ENCODE measurements at regions not wholly inside any gene's neighbourhood (a gene's known extent, or its start where the extent isn't known, plus 50 kb on each side); places are given as distances from the start of the nearest gene placed in this dataset.

GRCh38 chr4:126592088-126592487 is 1040.7 kb upstream of the INTU start:
- intact Hi-C loops (cut with DNase I) = no loop called here
- H3K9me3 ChIP-seq (ENCODE audit: control insufficient read depth, low read length) = no peaks in the 10 kb centered on the region
- no peaks in the 10 kb centered on the region for H3K36me3 ChIP-seq (ENCODE audit: control insufficient read depth in 1 of 2, insufficient read depth in 2 of 2, low read length in 1 of 2)
- no peak for ATAC-seq (ENCODE audit: low FRiP score)
- 56 to 60% methylated on average over 3 of the region's 3 CpGs for WGBS, 2 donors
- H3K4me1 ChIP-seq (ENCODE audit: control insufficient read depth in 1 of 2, insufficient read depth in 2 of 2, low read length in 2 of 2) = no peaks in the 10 kb centered on the region
- no peaks in the 10 kb centered on the region for H3K27me3 ChIP-seq (ENCODE audit: control insufficient read depth in 1 of 2, insufficient read depth in 2 of 2, low read length in 1 of 2)
- no peak overlapping the region for H3K27ac ChIP-seq (ENCODE audit: low read depth in 1 of 2, low read length in 2 of 2)
- no peak overlapping the region for H3K4me3 ChIP-seq (ENCODE audit: low read length in 2 of 2)
- no peak for DNase-seq

- intact Hi-C loops (cut with DNase I) = no loop called here
- H3K4me1 ChIP-seq (ENCODE audit: control insufficient read depth in 1 of 2, insufficient read depth in 2 of 2, low read length in 2 of 2) = no peaks in the 10 kb centered on the region
- no peaks in the 10 kb centered on the region for H3K9me3 ChIP-seq (ENCODE audit: control insufficient read depth, low read length)
- 85 to 89% methylated on average over 2 of the region's 2 CpGs for WGBS, 2 donors
- no peak for DNase-seq
- no peak for ATAC-seq (ENCODE audit: low FRiP score)
- H3K4me3 ChIP-seq (ENCODE audit: low read length in 2 of 2) = no peak overlapping the region
- no peaks in the 10 kb centered on the region for H3K36me3 ChIP-seq (ENCODE audit: control insufficient read depth in 1 of 2, insufficient read depth in 2 of 2, low read length in 1 of 2)
- no peaks in the 10 kb centered on the region for H3K27me3 ChIP-seq (ENCODE audit: control insufficient read depth in 1 of 2, insufficient read depth in 2 of 2, low read length in 1 of 2)
- no peak overlapping the region for H3K27ac ChIP-seq (ENCODE audit: low read depth in 1 of 2, low read length in 2 of 2)
Measured at GRCh38 chr4:126593626-126594025, 1039.1 kb upstream of the INTU start.

- Histone ChIP-seq H3K27me3 (ENCODE audit: control insufficient read depth in 1 of 2, insufficient read depth in 2 of 2, low read length in 1 of 2) (no peaks in the 10 kb centered on the region), H3K9me3 (ENCODE audit: control insufficient read depth, low read length) (no peaks in the 10 kb centered on the region), H3K36me3 (ENCODE audit: control insufficient read depth in 1 of 2, insufficient read depth in 2 of 2, low read length in 1 of 2) (no peaks in the 10 kb centered on the region), H3K27ac (ENCODE audit: low read depth in 1 of 2, low read length in 2 of 2) (no peak overlapping the region), H3K4me1 (ENCODE audit: control insufficient read depth in 1 of 2, insufficient read depth in 2 of 2, low read length in 2 of 2) (no peaks in the 10 kb centered on the region), H3K4me3 (ENCODE audit: low read length in 2 of 2) (no peak overlapping the region)
- DNase-seq (no peak), ATAC-seq (ENCODE audit: low FRiP score) (no peak)
- 29 to 39% methylated on average over 2 of the region's 2 CpGs for WGBS, 2 donors
- intact Hi-C loops (cut with DNase I) = no loop called here
Measured at GRCh38 chr4:126595643-126596042, 1037.1 kb upstream of the INTU start.

- H3K27me3 ChIP-seq (ENCODE audit: control insufficient read depth in 1 of 2, insufficient read depth in 2 of 2, low read length in 1 of 2) = no peaks in the 10 kb centered on the region
- no peaks in the 10 kb centered on the region for H3K9me3 ChIP-seq (ENCODE audit: control insufficient read depth, low read length)
- H3K36me3 ChIP-seq (ENCODE audit: control insufficient read depth in 1 of 2, insufficient read depth in 2 of 2, low read length in 1 of 2) = no peaks in the 10 kb centered on the region
- no peak overlapping the region for H3K4me3 ChIP-seq (ENCODE audit: low read length in 2 of 2)
- intact Hi-C loops (cut with DNase I) = loop anchor here (5.0 to 10.0 kb wide), 2 partner anchors 1285 to 1287 kb away; partner anchors contain the start of gene FAT4 (in 2 of the 2)
- ATAC-seq (ENCODE audit: low FRiP score) (no peak), DNase-seq (no peak)
- H3K27ac ChIP-seq (ENCODE audit: low read depth in 1 of 2, low read length in 2 of 2) = no peak overlapping the region
- WGBS, 2 donors = 78 to 86% methylated on average over 4 of the region's 4 CpGs
- no peaks in the 10 kb centered on the region for H3K4me1 ChIP-seq (ENCODE audit: control insufficient read depth in 1 of 2, insufficient read depth in 2 of 2, low read length in 2 of 2)
Measured at GRCh38 chr4:126599746-126600145, 1033.0 kb upstream of the INTU start.

GRCh38 chr4:126603210-126603609 is 1029.5 kb upstream of the INTU start:
- no peak for ATAC-seq (ENCODE audit: low FRiP score)
- 95 to 97% methylated on average over 1 of the region's 1 CpG for WGBS, 2 donors
- intact Hi-C loops (cut with DNase I) = loop anchor here (5.0 to 10.0 kb wide), 2 partner anchors 1288 to 1291 kb away; partner anchors contain the start of gene FAT4 (in 2 of the 2)

GRCh38 chr4:126603825-126604224 is 1028.9 kb upstream of the INTU start:
- Histone ChIP-seq H3K4me1 (ENCODE audit: control insufficient read depth in 1 of 2, insufficient read depth in 2 of 2, low read length in 2 of 2) (no peaks in the 10 kb centered on the region), H3K27ac (ENCODE audit: low read depth in 1 of 2, low read length in 2 of 2) (no peak overlapping the region), H3K9me3 (ENCODE audit: control insufficient read depth, low read length) (no peaks in the 10 kb centered on the region), H3K36me3 (ENCODE audit: control insufficient read depth in 1 of 2, insufficient read depth in 2 of 2, low read length in 1 of 2) (no peaks in the 10 kb centered on the region), H3K27me3 (ENCODE audit: control insufficient read depth in 1 of 2, insufficient read depth in 2 of 2, low read length in 1 of 2) (no peaks in the 10 kb centered on the region), H3K4me3 (ENCODE audit: low read length in 2 of 2) (no peak overlapping the region)
- 71 to 82% methylated on average over 2 of the region's 2 CpGs for WGBS, 2 donors
- DNase-seq = no peak
- ATAC-seq (ENCODE audit: low FRiP score) = no peak
- intact Hi-C loops (cut with DNase I) = loop anchor here (5.0 to 10.0 kb wide), 2 partner anchors 1289 to 1292 kb away; partner anchors contain the start of gene FAT4 (in 2 of the 2)

More at GRCh38 chr4:126603210-126603609, 1029.5 kb upstream of the INTU start:
- no peaks in the 10 kb centered on the region for H3K27me3 ChIP-seq (ENCODE audit: control insufficient read depth in 1 of 2, insufficient read depth in 2 of 2, low read length in 1 of 2)
- no peak for DNase-seq
- no peak overlapping the region for H3K27ac ChIP-seq (ENCODE audit: low read depth in 1 of 2, low read length in 2 of 2)
- H3K36me3 ChIP-seq (ENCODE audit: control insufficient read depth in 1 of 2, insufficient read depth in 2 of 2, low read length in 1 of 2) = no peaks in the 10 kb centered on the region
- no peak overlapping the region for H3K4me3 ChIP-seq (ENCODE audit: low read length in 2 of 2)
- H3K4me1 ChIP-seq (ENCODE audit: control insufficient read depth in 1 of 2, insufficient read depth in 2 of 2, low read length in 2 of 2) = no peaks in the 10 kb centered on the region
- no peaks in the 10 kb centered on the region for H3K9me3 ChIP-seq (ENCODE audit: control insufficient read depth, low read length)

- Histone ChIP-seq H3K4me3 (ENCODE audit: low read length in 2 of 2) (no peak overlapping the region), H3K36me3 (ENCODE audit: control insufficient read depth in 1 of 2, insufficient read depth in 2 of 2, low read length in 1 of 2) (no peaks in the 10 kb centered on the region), H3K9me3 (ENCODE audit: control insufficient read depth, low read length) (no peaks in the 10 kb centered on the region), H3K27ac (ENCODE audit: low read depth in 1 of 2, low read length in 2 of 2) (no peak overlapping the region), H3K4me1 (ENCODE audit: control insufficient read depth in 1 of 2, insufficient read depth in 2 of 2, low read length in 2 of 2) (no peaks in the 10 kb centered on the region), H3K27me3 (ENCODE audit: control insufficient read depth in 1 of 2, insufficient read depth in 2 of 2, low read length in 1 of 2) (no peaks in the 10 kb centered on the region)
- intact Hi-C loops (cut with DNase I) = loop anchor here (5.0 to 10.0 kb wide), 2 partner anchors 1290 to 1292 kb away; partner anchors contain the start of gene FAT4 (in 2 of the 2)
- ATAC-seq (ENCODE audit: low FRiP score) (peak; percentile 62), DNase-seq (no peak)
- WGBS, 2 donors = 22 to 29% methylated on average over 3 of the region's 3 CpGs
Measured at GRCh38 chr4:126604268-126604867, 1028.4 kb upstream of the INTU start.

GRCh38 chr4:126610933-126611332 is 1021.8 kb upstream of the INTU start:
- DNase-seq = no peak
- Histone ChIP-seq H3K36me3 (ENCODE audit: control insufficient read depth in 1 of 2, insufficient read depth in 2 of 2, low read length in 1 of 2) (no peaks in the 10 kb centered on the region), H3K27me3 (ENCODE audit: control insufficient read depth in 1 of 2, insufficient read depth in 2 of 2, low read length in 1 of 2) (no peaks in the 10 kb centered on the region), H3K27ac (ENCODE audit: low read depth in 1 of 2, low read length in 2 of 2) (no peak overlapping the region), H3K4me3 (ENCODE audit: low read length in 2 of 2) (no peak overlapping the region), H3K9me3 (ENCODE audit: control insufficient read depth, low read length) (no peaks in the 10 kb centered on the region), H3K4me1 (ENCODE audit: control insufficient read depth in 1 of 2, insufficient read depth in 2 of 2, low read length in 2 of 2) (no peaks in the 10 kb centered on the region)
- 46 to 67% methylated on average over 1 of the region's 1 CpG for WGBS, 2 donors
- no peak for ATAC-seq (ENCODE audit: low FRiP score)
- intact Hi-C loops (cut with DNase I) = no loop called here

- WGBS, 2 donors = 59 to 70% methylated on average over 4 of the region's 4 CpGs
- ATAC-seq (ENCODE audit: low FRiP score) (no peak), DNase-seq (no peak)
- no peaks in the 10 kb centered on the region for H3K4me1 ChIP-seq (ENCODE audit: control insufficient read depth in 1 of 2, insufficient read depth in 2 of 2, low read length in 2 of 2)
- H3K27ac ChIP-seq (ENCODE audit: low read depth in 1 of 2, low read length in 2 of 2) = no peak overlapping the region
- H3K27me3 ChIP-seq (ENCODE audit: control insufficient read depth in 1 of 2, insufficient read depth in 2 of 2, low read length in 1 of 2) = no peaks in the 10 kb centered on the region
- H3K36me3 ChIP-seq (ENCODE audit: control insufficient read depth in 1 of 2, insufficient read depth in 2 of 2, low read length in 1 of 2) = no peaks in the 10 kb centered on the region
- H3K9me3 ChIP-seq (ENCODE audit: control insufficient read depth, low read length) = no peaks in the 10 kb centered on the region
- H3K4me3 ChIP-seq (ENCODE audit: low read length in 2 of 2) = no peak overlapping the region
- intact Hi-C loops (cut with DNase I) = no loop called here
Measured at GRCh38 chr4:126611900-126612299, 1020.9 kb upstream of the INTU start.
